Activated T-helper 1 cell treated with anti-CD3 and anti-CD28 coated beads, Interleukin-12 subunit alpha, Interleukin-12 subunit beta, Interleukin-2, Interleukin-4 antibody, amounts not matched to agents 30 ng/mL and 10 ng/mL and 1 ng/mL, durations not matched to agents 14 hours and 24 hours and 36 hours (primary cell): ENCODE measurements at regions not wholly inside any gene's neighbourhood (a gene's known extent, or its start where the extent isn't known, plus 50 kb on each side); places are given as distances from the start of the nearest gene placed in this dataset.
"Not testable (repeated sequence)": the region's sequence is repeated elsewhere in the genome, so short reads cannot be mapped to it uniquely, and the experiment has no call there.

Source experiments
- DNase-seq: peaks from one replicate; pipeline ENCODE4 v3.0.0; 2021; ENCODE audit warnings: low spot score
- H3K27ac Mint-ChIP-seq: one replicate; pipeline ENCODE4 v1.8.0; 2021; ENCODE audit warnings: mild to moderate bottlenecking, mixed read lengths
- H3K27me3 Mint-ChIP-seq: one replicate; pipeline ENCODE4 v1.8.0; 2022; ENCODE audit warnings: mild to moderate bottlenecking, moderate library complexity, mixed read lengths; ENCODE audit not compliant: insufficient read depth
- H3K36me3 Mint-ChIP-seq: one replicate; pipeline ENCODE4 v1.8.0; 2021; ENCODE audit warnings: low read depth, mixed read lengths
- H3K4me1 Mint-ChIP-seq: one replicate; pipeline ENCODE4 v1.8.0; 2021; ENCODE audit warnings: low read depth, mixed read lengths
- H3K4me3 Mint-ChIP-seq: one replicate; pipeline ENCODE4 v1.8.0; 2021; ENCODE audit warnings: mild to moderate bottlenecking, moderate library complexity, mixed read lengths
- H3K9me3 Mint-ChIP-seq: one replicate; pipeline ENCODE4 v1.8.0; 2021; ENCODE audit warnings: mixed read lengths
- intact Hi-C: fragments of 100-400 bp; cut with micrococcal nuclease; formaldehyde crosslinking; loops from one replicate; pipeline ENCODE4 v1.15.1; 2024

GRCh38 chr10:105742184-105742583, 1101.1 kb downstream of the SORCS3 start:
- H3K27me3 Mint-ChIP-seq: no peaks in the 10 kb centered on the region
- intact Hi-C loops: no loop called here

GRCh38 chr10:105734479-105734878, 1093.4 kb downstream of the SORCS3 start:
- Mint-ChIP-seq H3K9me3 (peaks cover 5% of the 10 kb centered on the region), H3K36me3 (no peaks in the 10 kb centered on the region)
- no peak for DNase-seq

More at GRCh38 chr10:105742184-105742583, 1101.1 kb downstream of the SORCS3 start:
- Mint-ChIP-seq H3K36me3 (no peaks in the 10 kb centered on the region), H3K9me3 (no peaks in the 10 kb centered on the region), H3K4me3 (no peak overlapping the region), H3K4me1 (no peaks in the 10 kb centered on the region), H3K27ac (no peak overlapping the region)
- DNase-seq: no peak

GRCh38 chr10:105733924-105734323, 1092.8 kb downstream of the SORCS3 start:
- no peaks in the 10 kb centered on the region for H3K4me1 Mint-ChIP-seq
- H3K4me3 Mint-ChIP-seq: no peak overlapping the region
- no peak for DNase-seq
- H3K27ac Mint-ChIP-seq: no peak overlapping the region
- H3K36me3 Mint-ChIP-seq: no peaks in the 10 kb centered on the region
- intact Hi-C loops: no loop called here
- H3K9me3 Mint-ChIP-seq: peaks cover 5% of the 10 kb centered on the region
- H3K27me3 Mint-ChIP-seq: no peaks in the 10 kb centered on the region

More at GRCh38 chr10:105734479-105734878, 1093.4 kb downstream of the SORCS3 start:
- no peaks in the 10 kb centered on the region for H3K4me1 Mint-ChIP-seq
- H3K4me3 Mint-ChIP-seq: no peak overlapping the region
- H3K27ac Mint-ChIP-seq: no peak overlapping the region
- intact Hi-C loops: no loop called here
- no peaks in the 10 kb centered on the region for H3K27me3 Mint-ChIP-seq

- intact Hi-C loops: no loop called here
- Mint-ChIP-seq H3K4me1 (no peaks in the 10 kb centered on the region), H3K36me3 (no peaks in the 10 kb centered on the region), H3K27me3 (peaks cover 2% of the 10 kb centered on the region), H3K27ac (no peak overlapping the region), H3K9me3 (peaks cover 5% of the 10 kb centered on the region), H3K4me3 (no peak overlapping the region)
- no peak for DNase-seq
Measured at GRCh38 chr10:105729428-105729827, 1088.3 kb downstream of the SORCS3 start.

DNA sequence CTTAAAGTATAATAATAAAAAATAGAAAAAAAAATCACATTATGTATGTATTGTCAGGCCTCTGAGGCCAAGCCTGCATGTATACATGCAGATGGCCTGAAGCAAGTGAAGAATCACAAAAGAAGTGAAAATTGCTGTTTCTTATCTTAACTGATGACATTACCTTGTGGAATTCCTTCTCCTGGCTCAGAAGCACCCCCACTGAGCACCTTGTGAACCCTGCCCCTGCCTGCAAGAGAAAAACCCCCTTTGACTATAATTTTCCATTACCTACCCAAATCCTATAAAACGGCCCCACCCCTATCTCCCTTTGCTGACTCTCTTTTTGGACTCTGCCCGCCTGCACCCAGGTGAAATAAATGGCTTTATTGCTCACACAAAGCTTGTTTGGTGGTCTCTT, 1086.5 kb downstream of the SORCS3 start:
- H3K4me1 Mint-ChIP-seq, H3K27ac Mint-ChIP-seq, H3K36me3 Mint-ChIP-seq, H3K27me3 Mint-ChIP-seq, intact Hi-C loops, H3K9me3 Mint-ChIP-seq, H3K4me3 Mint-ChIP-seq, DNase-seq: not testable (repeated sequence)

DNA sequence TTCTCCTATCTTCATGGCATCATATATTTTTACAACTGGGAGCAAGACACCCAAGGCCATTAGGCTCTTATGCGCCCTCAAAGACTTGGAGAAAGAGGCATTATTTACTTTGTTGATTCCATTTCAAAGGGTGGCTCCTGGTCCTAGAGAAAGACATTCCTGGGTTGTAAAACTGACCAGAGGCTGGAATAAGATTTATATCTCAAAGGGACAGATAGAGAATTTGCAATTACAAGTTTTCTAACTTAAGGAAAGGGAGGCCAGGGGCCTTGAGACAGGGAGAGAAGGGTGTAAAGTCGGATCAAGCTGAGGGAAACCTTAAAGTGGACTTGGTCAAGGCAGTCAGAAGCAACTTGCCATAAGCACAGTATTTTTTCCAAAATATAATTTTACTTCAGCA, 1086.0 kb downstream of the SORCS3 start:
- H3K27ac Mint-ChIP-seq: no peak overlapping the region
- DNase-seq: no peak
- peaks cover 2% of the 10 kb centered on the region for H3K27me3 Mint-ChIP-seq
- intact Hi-C loops: no loop called here
- H3K4me3 Mint-ChIP-seq: no peak overlapping the region
- no peaks in the 10 kb centered on the region for H3K4me1 Mint-ChIP-seq
- no peaks in the 10 kb centered on the region for H3K36me3 Mint-ChIP-seq
- H3K9me3 Mint-ChIP-seq: peaks cover 5% of the 10 kb centered on the region

DNA sequence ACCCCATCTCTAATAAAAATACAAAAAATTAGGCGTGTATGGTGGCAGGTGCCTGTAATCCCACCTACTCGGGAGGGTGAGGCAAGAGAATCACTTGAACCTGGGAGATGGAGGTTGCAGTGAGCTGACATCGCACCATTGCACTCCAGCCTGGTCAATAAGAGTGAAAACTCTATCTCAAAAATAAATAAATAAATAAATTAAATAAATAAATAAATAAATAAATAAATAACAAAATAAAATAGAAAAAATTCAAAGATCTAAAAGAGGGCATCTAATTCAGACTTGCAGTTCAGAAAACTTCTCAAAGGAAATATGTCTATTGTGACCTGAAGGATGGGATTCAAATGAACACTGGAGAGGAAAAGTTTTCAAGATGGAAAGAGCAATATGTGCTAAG, 1085.1 kb downstream of the SORCS3 start:
- intact Hi-C loops: no loop called here

GRCh38 chr10:105725007-105725406, 1083.9 kb downstream of the SORCS3 start:
- Mint-ChIP-seq H3K27ac (no peak overlapping the region), H3K4me1 (no peaks in the 10 kb centered on the region), H3K9me3 (peaks cover 5% of the 10 kb centered on the region), H3K4me3 (no peak overlapping the region), H3K36me3 (no peaks in the 10 kb centered on the region), H3K27me3 (peaks cover 2% of the 10 kb centered on the region)
- intact Hi-C loops: no loop called here
- no peak for DNase-seq

More for the DNA sequence above, 1085.1 kb downstream of the SORCS3 start:
- DNase-seq: no peak
- Mint-ChIP-seq H3K4me3 (no peak overlapping the region), H3K36me3 (no peaks in the 10 kb centered on the region), H3K27me3 (peaks cover 2% of the 10 kb centered on the region), H3K9me3 (peaks cover 5% of the 10 kb centered on the region), H3K4me1 (no peaks in the 10 kb centered on the region), H3K27ac (no peak overlapping the region)

DNA sequence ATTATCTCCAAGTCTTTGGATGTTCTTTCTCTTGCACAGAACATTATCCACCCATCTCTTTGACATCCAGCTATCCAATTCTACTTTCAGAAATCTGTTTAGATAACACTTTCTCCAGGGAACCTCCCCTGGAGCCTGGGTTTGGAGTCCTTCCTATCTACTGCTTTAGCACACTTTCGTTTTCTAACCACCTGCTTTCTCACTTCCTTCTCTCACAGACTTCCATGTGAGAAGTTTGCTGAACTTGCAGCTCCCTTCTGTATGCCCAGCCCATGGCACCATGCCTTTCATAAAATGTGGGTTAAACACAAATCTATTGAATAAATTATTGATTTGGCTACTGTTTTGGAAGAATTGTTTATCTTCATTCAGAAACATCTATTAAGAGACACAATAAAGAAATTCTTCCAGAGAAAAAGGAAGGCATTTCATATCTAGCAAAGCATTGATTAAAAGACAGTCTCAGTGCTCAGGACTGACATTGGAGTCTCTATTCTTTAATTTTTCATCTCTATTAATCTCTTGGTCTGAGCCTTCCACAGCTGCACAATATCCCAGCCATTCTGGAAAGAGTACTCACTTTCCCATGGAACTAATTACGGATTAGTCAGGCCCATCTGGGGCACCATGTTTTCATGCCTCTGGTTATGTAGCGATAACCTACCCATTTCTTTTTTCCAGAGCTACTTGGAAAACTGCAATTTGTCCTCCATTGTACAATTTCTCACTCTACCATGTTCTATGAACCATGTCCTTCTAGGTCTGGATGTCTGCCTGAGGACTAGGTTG, 1077.3 kb downstream of the SORCS3 start:
- no peak overlapping the region for H3K4me3 Mint-ChIP-seq
- no peaks in the 10 kb centered on the region for H3K36me3 Mint-ChIP-seq
- no peaks in the 10 kb centered on the region for H3K27me3 Mint-ChIP-seq
- H3K27ac Mint-ChIP-seq: no peak overlapping the region
- H3K4me1 Mint-ChIP-seq: no peaks in the 10 kb centered on the region
- no peaks in the 10 kb centered on the region for H3K9me3 Mint-ChIP-seq
- intact Hi-C loops: no loop called here
- no peak for DNase-seq

GRCh38 chr10:105714728-105715127, 1073.6 kb downstream of the SORCS3 start:
- DNase-seq: no peak
- H3K4me1 Mint-ChIP-seq: no peaks in the 10 kb centered on the region
- intact Hi-C loops: no loop called here

GRCh38 chr10:105707603-105708002, 1066.5 kb downstream of the SORCS3 start:
- Mint-ChIP-seq H3K9me3 (peaks cover 5% of the 10 kb centered on the region), H3K4me1 (no peaks in the 10 kb centered on the region), H3K4me3 (no peak overlapping the region), H3K27me3 (no peaks in the 10 kb centered on the region), H3K27ac (no peak overlapping the region), H3K36me3 (no peaks in the 10 kb centered on the region)
- DNase-seq: no peak
- intact Hi-C loops: no loop called here

More at GRCh38 chr10:105714728-105715127, 1073.6 kb downstream of the SORCS3 start:
- Mint-ChIP-seq H3K36me3 (no peaks in the 10 kb centered on the region), H3K27me3 (no peaks in the 10 kb centered on the region), H3K9me3 (peaks cover 5% of the 10 kb centered on the region), H3K4me3 (no peak overlapping the region), H3K27ac (no peak overlapping the region)

DNA sequence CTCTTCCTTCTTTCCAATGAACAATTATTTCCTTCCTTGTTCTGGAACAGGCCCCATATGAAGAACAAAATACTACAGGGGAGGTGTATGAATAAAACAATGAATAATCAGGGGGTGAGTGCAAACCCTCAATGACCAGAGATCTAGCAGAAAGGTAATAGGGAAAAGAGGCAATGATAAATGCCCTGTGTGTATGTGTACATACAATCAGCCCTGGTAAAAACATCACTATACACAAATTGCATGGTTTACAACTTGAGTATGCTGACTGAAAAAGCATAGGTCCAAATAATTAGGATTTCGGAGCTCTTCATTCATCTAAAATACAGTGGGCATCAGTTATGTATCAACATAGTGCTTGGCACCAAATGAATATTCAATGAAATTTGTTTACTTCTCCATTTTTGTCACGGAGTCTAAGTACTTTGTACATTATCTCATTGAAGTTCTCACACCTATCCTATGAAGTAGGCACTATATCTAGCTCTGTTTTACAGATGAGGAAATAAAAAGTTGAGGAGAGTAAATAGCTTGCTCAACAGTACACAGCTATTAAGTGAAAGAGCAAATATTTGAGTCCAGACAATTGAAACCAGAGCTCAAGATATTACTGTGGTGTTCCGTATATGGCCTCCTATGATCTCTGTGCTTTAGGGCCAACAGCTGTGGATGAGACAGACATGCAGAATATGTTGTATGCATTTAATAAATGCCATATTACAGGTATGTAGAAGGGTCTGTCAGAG, 1065.4 kb downstream of the SORCS3 start:
- H3K27ac Mint-ChIP-seq: no peak overlapping the region
- no peaks in the 10 kb centered on the region for H3K36me3 Mint-ChIP-seq
- DNase-seq: no peak
- H3K4me3 Mint-ChIP-seq: no peak overlapping the region
- H3K27me3 Mint-ChIP-seq: no peaks in the 10 kb centered on the region
- no peaks in the 10 kb centered on the region for H3K4me1 Mint-ChIP-seq
- intact Hi-C loops: no loop called here
- peaks cover 5% of the 10 kb centered on the region for H3K9me3 Mint-ChIP-seq

DNA sequence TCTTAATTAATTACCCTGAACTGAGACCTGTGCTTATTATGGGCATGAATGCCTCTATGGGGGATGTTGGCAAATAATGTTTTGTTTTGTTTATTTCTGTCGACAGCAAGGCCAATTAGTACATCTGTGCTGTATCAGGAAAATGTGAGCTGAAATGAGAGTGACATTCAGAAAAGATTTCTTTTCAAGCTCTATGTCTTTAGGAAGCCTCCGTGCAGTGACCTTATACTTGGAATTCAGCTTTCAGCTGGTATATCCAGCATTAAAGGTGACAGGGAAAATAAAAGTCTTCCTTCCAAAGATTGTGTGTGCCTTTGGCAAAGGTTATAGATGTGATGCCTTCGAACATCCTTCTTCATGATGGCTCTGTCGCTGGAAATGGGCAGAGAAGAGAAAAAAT, 1061.1 kb downstream of the SORCS3 start:
- Mint-ChIP-seq H3K4me1 (no peaks in the 10 kb centered on the region), H3K9me3 (no peaks in the 10 kb centered on the region), H3K36me3 (no peaks in the 10 kb centered on the region), H3K4me3 (no peak overlapping the region), H3K27me3 (no peaks in the 10 kb centered on the region), H3K27ac (no peak overlapping the region)
- no peak for DNase-seq
- intact Hi-C loops: no loop called here
